ENCODE measurements at regions not wholly inside any gene's neighbourhood (a gene's known extent, or its start where the extent isn't known, plus 50 kb on each side); places are given as distances from the start of the nearest gene placed in this dataset.
"Not testable (repeated sequence)": the region's sequence is repeated elsewhere in the genome, so short reads cannot be mapped to it uniquely, and the experiment has no call there.

DNA sequence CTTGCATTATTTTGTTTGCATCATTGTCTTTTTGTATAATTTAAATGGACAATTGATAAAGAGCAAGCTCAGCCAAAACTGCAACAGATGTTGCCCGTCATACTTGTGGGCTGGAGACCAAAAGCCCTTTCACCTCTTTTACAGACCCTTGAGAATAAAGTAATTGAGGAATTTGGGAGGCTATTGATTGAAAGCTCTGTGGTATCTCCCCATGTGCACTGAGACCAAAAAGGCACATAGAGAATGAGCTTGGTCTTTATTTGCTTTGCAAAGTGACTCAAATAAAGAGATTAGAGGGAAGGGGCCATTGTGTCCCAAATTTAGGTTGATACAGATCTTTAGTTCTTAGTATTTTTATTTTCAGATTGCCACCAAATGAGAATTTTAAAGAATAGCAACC, 617.6 kb downstream of the TRHDE start:
- no peaks in the 10 kb centered on the region for H3K4me1 Mint-ChIP-seq (ENCODE audit: low read depth)

DNA sequence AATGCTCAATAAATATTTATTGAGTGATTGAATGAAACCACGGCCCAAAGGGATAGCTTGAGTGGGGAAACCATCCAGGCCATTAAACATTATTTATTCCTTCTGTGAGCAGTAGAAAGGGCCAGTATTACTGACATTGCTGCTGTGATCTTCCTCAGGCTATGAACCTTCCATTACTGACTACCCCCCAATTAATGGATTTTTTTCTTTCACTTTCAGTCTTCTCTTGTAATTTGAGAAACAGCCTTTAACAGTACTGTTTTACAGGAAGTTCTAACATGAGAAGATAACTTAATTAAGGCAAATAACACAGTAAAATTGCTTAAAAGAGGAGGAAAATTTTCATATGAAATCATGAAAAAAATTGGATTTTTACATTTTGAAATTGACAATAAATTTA, 629.5 kb downstream of the TRHDE start:
- H3K36me3 Mint-ChIP-seq (ENCODE audit: low read depth), result no peaks in the 10 kb centered on the region
- H3K4me1 Mint-ChIP-seq (ENCODE audit: low read depth), result no peaks in the 10 kb centered on the region
- no peak overlapping the region for H3K27ac Mint-ChIP-seq
- no peak for DNase-seq (ENCODE audit: low spot score)
- H3K9me3 Mint-ChIP-seq, result peaks cover 5% of the 10 kb centered on the region
- H3K4me3 Mint-ChIP-seq, result no peak overlapping the region
- H3K27me3 Mint-ChIP-seq (ENCODE audit: low read depth), result no peaks in the 10 kb centered on the region

More for the DNA sequence above, 617.6 kb downstream of the TRHDE start:
- Mint-ChIP-seq H3K27ac (no peak overlapping the region), H3K36me3 (ENCODE audit: low read depth) (no peaks in the 10 kb centered on the region), H3K9me3 (peaks cover 4% of the 10 kb centered on the region), H3K27me3 (ENCODE audit: low read depth) (no peaks in the 10 kb centered on the region), H3K4me3 (no peak overlapping the region)
- no peak for DNase-seq (ENCODE audit: low spot score)

DNA sequence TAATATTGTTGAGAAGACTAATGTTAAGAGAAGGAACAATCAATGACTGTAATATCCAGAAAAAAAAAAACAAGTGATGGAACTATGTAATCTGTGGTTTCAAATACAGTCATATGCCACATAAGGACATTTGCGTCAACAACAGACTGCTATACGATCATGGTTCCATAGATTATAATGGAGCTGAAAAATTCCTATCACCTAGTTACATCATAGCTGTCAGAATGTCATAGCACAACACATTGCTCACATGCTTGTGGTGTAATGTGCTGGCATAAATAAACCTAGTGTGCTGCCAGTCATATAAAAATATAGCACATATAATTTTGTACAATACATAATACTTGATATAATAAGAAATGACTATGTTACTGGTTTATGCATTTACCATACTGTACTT, 653.5 kb downstream of the TRHDE start:
- H3K4me3 Mint-ChIP-seq, result no peak overlapping the region

DNA sequence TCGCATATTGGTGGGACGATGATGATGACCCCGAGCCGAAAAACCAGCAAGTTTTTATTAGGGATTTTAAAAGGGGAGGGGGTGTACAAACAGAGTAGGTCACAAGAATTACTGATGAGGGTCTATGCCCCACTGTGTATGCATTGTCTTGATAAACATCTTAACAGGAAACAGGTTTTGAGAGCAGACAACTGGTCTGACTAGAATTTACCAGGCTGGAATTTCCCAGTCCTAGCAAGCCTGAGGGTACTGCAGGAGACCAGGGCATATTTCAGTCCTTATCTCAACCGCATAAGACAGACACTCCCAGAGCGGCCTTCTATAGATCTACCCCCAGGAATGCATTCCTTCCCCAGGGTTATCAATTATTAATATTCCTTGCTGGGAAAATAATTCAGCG, 659.7 kb downstream of the TRHDE start:
- not testable (repeated sequence) for H3K4me3 Mint-ChIP-seq; H3K27ac Mint-ChIP-seq; H3K27me3 Mint-ChIP-seq (ENCODE audit: low read depth); DNase-seq (ENCODE audit: low spot score); H3K36me3 Mint-ChIP-seq (ENCODE audit: low read depth); H3K4me1 Mint-ChIP-seq (ENCODE audit: low read depth)
- H3K9me3 Mint-ChIP-seq, result peaks cover 24% of the 10 kb centered on the region

More for the DNA sequence above, 653.5 kb downstream of the TRHDE start:
- no peaks in the 10 kb centered on the region for H3K27me3 Mint-ChIP-seq (ENCODE audit: low read depth)
- no peaks in the 10 kb centered on the region for H3K36me3 Mint-ChIP-seq (ENCODE audit: low read depth)
- H3K4me1 Mint-ChIP-seq (ENCODE audit: low read depth), result no peaks in the 10 kb centered on the region
- no peak for DNase-seq (ENCODE audit: low spot score)
- H3K27ac Mint-ChIP-seq, result no peak overlapping the region
- H3K9me3 Mint-ChIP-seq, result peaks cover 3% of the 10 kb centered on the region

DNA sequence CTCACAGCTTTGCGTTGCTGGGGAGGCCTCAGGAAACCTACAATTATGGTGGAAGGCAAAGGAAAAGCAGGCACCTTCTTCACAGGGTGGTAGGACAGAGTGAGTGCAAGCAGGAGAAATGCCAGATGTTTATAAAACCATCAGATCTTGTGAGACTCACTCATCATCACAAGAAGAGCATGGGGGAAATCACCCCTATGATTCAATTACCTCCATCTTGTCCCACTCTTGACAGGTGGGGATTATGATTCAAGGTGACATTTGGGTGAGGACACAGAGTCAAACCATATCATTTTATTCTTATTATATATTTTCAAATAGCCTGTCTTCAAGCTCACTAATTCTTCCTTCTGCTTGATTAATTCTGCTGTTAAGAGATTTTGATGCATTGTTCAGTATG, 665.3 kb downstream of the TRHDE start:
- no peak for DNase-seq (ENCODE audit: low spot score)
- Mint-ChIP-seq H3K36me3 (ENCODE audit: low read depth) (no peaks in the 10 kb centered on the region), H3K4me3 (no peak overlapping the region), H3K4me1 (ENCODE audit: low read depth) (no peaks in the 10 kb centered on the region), H3K9me3 (peaks cover 33% of the 10 kb centered on the region), H3K27me3 (ENCODE audit: low read depth) (no peaks in the 10 kb centered on the region), H3K27ac (no peak overlapping the region)

DNA sequence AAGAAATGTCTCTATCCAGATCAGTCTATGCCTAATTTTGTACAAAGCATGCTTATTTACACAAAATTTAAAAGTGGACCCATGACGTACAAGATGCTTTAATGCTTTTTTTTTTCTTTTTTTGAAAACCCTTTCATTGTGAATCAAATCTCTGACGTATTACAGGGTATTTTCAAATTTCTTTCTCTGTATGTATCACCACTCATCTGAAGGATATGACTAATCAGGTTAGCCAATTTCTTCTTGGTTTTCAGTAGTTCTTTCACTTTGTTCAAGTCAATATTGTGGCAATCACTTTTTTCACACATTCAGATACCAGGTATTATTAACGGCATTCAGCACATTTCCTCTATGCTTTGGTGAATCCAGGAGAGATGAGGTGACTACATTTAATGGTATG, 685.3 kb downstream of the TRHDE start:
- H3K4me3 Mint-ChIP-seq, result no peak overlapping the region
- H3K4me1 Mint-ChIP-seq (ENCODE audit: low read depth), result no peaks in the 10 kb centered on the region
- peaks cover 19% of the 10 kb centered on the region for H3K9me3 Mint-ChIP-seq
- H3K27me3 Mint-ChIP-seq (ENCODE audit: low read depth), result no peaks in the 10 kb centered on the region
- no peak overlapping the region for H3K27ac Mint-ChIP-seq
- DNase-seq (ENCODE audit: low spot score), result no peak
- H3K36me3 Mint-ChIP-seq (ENCODE audit: low read depth), result no peaks in the 10 kb centered on the region

DNA sequence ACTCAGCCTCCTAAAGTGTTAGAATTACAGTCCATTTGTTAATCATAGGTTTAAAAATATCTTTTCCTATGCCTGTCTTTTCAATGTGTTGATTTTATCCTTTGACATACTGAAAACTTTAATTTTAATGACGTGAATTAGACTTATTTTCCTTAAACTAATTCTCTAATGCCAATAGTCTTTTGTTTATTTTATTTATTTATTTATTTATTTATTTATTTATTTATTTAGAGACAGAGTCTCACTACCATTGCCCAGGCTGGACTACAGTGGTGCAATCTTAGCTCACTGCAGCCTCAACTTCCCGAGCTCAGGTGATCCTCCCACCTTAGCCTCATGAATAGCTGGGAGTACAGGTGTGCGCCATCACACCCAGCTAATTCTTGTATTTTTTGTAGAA, 694.5 kb downstream of the TRHDE start:
- H3K27me3 Mint-ChIP-seq (ENCODE audit: low read depth), result no peaks in the 10 kb centered on the region
- H3K36me3 Mint-ChIP-seq (ENCODE audit: low read depth), result no peaks in the 10 kb centered on the region
- H3K4me1 Mint-ChIP-seq (ENCODE audit: low read depth), result no peaks in the 10 kb centered on the region
- H3K9me3 Mint-ChIP-seq, result peaks cover 15% of the 10 kb centered on the region
- H3K4me3 Mint-ChIP-seq, result no peak overlapping the region
- no peak overlapping the region for H3K27ac Mint-ChIP-seq
- DNase-seq (ENCODE audit: low spot score), result no peak

DNA sequence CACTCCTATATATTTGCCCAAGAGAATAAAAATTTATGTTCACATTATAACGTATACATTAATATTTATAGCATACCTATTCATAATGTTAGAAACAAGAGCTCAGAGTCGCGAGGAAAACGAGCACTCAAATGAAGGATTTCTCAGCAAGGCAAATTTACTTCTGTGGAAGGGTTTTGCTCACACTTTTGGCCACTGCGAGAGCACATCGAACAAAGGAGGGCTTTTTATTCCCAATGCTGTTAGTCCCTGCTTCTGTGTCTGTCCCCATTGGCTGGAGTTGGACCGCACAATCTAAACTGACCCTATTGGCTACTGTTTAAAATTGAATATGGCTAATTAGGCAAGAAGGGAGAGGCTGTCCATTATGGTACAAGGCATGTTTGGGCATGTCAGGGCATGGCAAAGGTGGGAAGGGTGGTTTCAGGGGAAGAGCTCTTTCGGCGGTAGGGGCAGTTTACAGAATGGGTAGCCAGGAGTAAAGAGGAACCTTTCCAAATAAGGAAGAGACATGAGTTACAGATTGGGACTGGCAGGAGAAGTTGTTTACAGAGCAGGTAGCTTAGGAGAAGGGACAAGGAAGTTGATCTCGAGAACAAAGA, 702.9 kb downstream of the TRHDE start:
- Mint-ChIP-seq H3K27me3 (ENCODE audit: low read depth) (no peaks in the 10 kb centered on the region), H3K4me3 (no peak overlapping the region), H3K4me1 (ENCODE audit: low read depth) (no peaks in the 10 kb centered on the region), H3K9me3 (peaks cover 45% of the 10 kb centered on the region), H3K36me3 (ENCODE audit: low read depth) (no peaks in the 10 kb centered on the region), H3K27ac (no peak overlapping the region)
- no peak for DNase-seq (ENCODE audit: low spot score)

DNA sequence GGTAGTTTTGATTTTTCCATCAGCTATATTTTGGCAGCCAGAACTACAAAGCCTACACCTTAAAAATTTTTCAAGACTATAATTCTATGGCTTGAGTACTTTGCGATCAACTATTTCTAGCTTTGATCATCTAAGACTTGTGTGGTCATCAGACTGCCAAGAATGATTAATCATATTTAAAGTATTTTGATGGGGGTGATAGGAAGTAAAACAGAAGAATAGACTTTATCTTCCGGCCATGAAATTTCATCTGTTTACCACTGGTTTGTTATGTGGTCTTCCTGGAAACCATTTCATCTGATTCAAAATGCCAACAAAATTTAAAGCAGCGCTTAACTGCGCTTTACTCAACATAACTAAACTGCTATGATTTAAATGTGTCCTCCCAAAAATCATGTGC, 706.8 kb downstream of the TRHDE start:
- Mint-ChIP-seq H3K27ac (no peak overlapping the region), H3K36me3 (ENCODE audit: low read depth) (no peaks in the 10 kb centered on the region), H3K27me3 (ENCODE audit: low read depth) (no peaks in the 10 kb centered on the region), H3K9me3 (peaks cover 46% of the 10 kb centered on the region), H3K4me1 (ENCODE audit: low read depth) (no peaks in the 10 kb centered on the region), H3K4me3 (no peak overlapping the region)
- no peak for DNase-seq (ENCODE audit: low spot score)

DNA sequence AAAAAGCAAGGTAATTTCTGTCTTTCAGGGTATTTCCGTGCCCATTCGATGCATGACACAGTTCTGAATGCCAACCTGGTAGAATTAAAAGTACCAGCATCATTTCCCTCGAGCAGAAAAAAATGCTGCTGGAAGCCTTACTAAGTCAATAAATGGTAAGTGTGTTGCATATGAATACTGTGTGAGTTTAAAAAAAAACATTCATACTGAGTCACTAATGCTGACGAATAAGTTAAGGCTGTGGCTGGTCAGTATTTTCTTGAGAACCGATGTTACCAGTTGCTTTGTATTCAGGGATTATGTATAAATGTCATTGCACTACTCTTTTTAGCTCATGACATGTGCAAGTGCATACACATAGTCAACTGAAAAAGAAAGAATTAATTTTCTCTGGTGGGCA, 710.2 kb downstream of the TRHDE start:
- Mint-ChIP-seq H3K27ac (no peak overlapping the region), H3K9me3 (peaks cover 29% of the 10 kb centered on the region), H3K4me1 (ENCODE audit: low read depth) (no peaks in the 10 kb centered on the region), H3K36me3 (ENCODE audit: low read depth) (no peaks in the 10 kb centered on the region), H3K4me3 (no peak overlapping the region), H3K27me3 (ENCODE audit: low read depth) (no peaks in the 10 kb centered on the region)
- no peak for DNase-seq (ENCODE audit: low spot score)

DNA sequence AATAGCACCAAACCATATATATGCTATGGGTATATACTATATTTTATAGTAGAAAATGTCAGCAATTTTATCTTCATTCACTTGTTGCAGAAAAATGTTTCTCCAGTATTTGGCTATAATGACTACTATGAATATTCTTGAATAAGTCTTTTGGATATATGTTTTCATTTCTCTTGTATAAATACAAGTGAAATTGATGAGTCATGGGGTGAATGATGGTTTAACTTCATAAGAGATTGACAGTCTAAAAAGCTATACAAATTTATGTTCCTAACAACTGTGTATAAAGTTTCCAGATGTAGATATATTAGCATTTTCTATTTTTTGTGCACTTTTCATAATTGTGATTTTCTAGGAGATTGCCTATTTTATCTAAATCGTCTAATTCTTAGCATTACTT, 714.8 kb downstream of the TRHDE start:
- H3K9me3 Mint-ChIP-seq, result peaks cover 18% of the 10 kb centered on the region
- H3K27ac Mint-ChIP-seq, result no peak overlapping the region
- H3K27me3 Mint-ChIP-seq (ENCODE audit: low read depth), result no peaks in the 10 kb centered on the region
- no peak for DNase-seq (ENCODE audit: low spot score)
- no peak overlapping the region for H3K4me3 Mint-ChIP-seq
- no peaks in the 10 kb centered on the region for H3K36me3 Mint-ChIP-seq (ENCODE audit: low read depth)
- H3K4me1 Mint-ChIP-seq (ENCODE audit: low read depth), result no peaks in the 10 kb centered on the region

DNA sequence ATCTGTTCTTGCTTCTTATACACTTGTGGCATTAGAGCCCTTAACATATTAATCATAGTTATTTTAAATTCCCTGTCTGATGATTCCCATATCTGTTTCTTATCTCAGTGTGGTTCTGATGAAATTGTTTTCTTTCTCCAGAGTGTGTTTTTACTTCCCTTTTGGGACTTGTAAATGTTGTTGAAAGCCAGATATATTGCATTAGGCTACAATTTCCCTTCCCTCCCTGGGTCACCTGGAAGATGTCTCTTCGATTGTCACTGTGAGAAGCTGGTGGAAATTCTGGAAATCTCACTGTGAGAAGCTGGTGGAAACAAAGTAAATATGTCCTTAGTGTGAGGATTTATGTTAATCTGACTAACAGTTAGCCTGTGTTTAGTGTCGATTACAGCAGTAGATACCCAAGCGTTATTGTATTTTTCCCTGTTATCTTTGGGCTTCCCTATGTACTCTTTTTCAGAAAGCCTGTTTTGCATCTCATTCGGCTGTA, 717.3 kb downstream of the TRHDE start:
- DNase-seq (ENCODE audit: low spot score), result no peak
- no peaks in the 10 kb centered on the region for H3K4me1 Mint-ChIP-seq (ENCODE audit: low read depth)
- peaks cover 11% of the 10 kb centered on the region for H3K9me3 Mint-ChIP-seq
- no peaks in the 10 kb centered on the region for H3K36me3 Mint-ChIP-seq (ENCODE audit: low read depth)
- H3K27me3 Mint-ChIP-seq (ENCODE audit: low read depth), result no peaks in the 10 kb centered on the region
- no peak overlapping the region for H3K4me3 Mint-ChIP-seq
- no peak overlapping the region for H3K27ac Mint-ChIP-seq

DNA sequence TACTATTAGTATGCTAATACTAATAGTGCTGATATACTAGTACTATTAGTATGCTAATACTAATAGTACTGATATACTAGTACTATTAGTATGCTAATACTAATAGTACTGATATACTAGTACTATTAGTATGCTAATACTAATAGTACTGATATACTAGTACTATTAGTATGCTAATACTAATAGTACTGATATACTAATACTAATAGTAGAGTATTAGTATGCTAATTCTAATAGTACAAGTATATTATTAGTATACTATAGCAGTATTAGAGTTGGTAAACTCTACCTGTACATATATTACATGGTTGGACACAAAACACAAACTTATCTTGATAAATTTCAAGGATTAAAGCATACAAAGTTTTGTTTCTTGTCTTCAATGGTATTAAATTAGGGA, 722.9 kb downstream of the TRHDE start:
- not testable (repeated sequence) for H3K27me3 Mint-ChIP-seq (ENCODE audit: low read depth); H3K4me1 Mint-ChIP-seq (ENCODE audit: low read depth); H3K36me3 Mint-ChIP-seq (ENCODE audit: low read depth); DNase-seq (ENCODE audit: low spot score); H3K27ac Mint-ChIP-seq; H3K9me3 Mint-ChIP-seq; H3K4me3 Mint-ChIP-seq

DNA sequence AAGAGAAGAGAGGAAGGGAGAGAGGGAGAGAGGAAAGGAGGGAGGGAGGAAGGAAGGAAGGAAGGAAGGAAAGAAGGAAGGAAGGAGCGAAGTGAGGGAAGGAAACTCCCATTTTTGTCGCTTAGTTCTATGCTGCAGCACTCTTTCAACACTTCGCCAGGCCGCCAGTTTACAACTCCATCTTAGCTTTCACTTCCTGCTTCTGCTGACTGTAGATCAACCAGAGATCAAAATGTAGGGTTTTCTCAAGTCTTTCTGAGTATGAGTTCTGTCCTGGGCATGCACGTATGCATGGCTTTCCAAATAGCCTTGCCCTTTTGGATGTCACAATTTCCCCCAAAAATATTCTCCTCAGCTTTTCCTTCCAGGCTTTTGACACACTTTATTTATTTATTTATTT, 723.4 kb downstream of the TRHDE start:
- Mint-ChIP-seq H3K4me3 (no peak overlapping the region), H3K27ac (no peak overlapping the region), H3K36me3 (ENCODE audit: low read depth) (no peaks in the 10 kb centered on the region), H3K9me3 (peaks cover 4% of the 10 kb centered on the region), H3K4me1 (ENCODE audit: low read depth) (no peaks in the 10 kb centered on the region), H3K27me3 (ENCODE audit: low read depth) (no peaks in the 10 kb centered on the region)
- no peak for DNase-seq (ENCODE audit: low spot score)

DNA sequence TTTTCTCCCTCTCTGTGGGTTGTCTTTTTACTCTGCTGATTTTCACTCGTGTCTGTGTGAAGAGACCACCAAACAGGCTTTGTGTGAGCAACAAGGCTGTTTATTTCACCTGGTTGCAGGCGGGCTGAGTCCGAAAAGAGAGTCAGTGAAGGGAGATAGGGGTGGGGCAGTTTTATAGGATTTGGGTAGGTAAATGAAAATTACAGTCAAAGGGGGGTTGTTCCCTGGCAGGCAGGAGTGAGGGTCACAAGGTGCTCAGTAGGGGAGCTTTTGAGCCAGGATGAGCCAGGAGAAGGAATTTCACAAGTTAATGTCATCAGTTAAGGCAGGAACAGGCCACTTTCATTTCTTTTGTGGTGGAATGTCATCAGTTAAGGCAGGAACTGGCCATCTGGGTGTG, 729.6 kb downstream of the TRHDE start:
- H3K4me1 Mint-ChIP-seq (ENCODE audit: low read depth); H3K27ac Mint-ChIP-seq; H3K27me3 Mint-ChIP-seq (ENCODE audit: low read depth); H3K4me3 Mint-ChIP-seq; H3K9me3 Mint-ChIP-seq; DNase-seq (ENCODE audit: low spot score); H3K36me3 Mint-ChIP-seq (ENCODE audit: low read depth): not testable (repeated sequence)

All from T-helper 2 cell treated with Interferon-gamma antibody and Interleukin-4, amounts not matched to agents 5 μg/mL and 100 μg/mL, for 36 hours (primary cell).